GM12873 (cell line): ENCODE measurements at regions not wholly inside any gene's neighbourhood (a gene's known extent, or its start where the extent isn't known, plus 50 kb on each side); places are given as distances from the start of the nearest gene placed in this dataset.

Source experiments
- CTCF ChIP-seq: IDR thresholded peaks from 2 replicates; pipeline ENCODE4 v1.5.1; 2012; ENCODE audit warnings: low read depth, mild to moderate bottlenecking, moderate library complexity, low read length, control low read depth; ENCODE audit not compliant: insufficient read depth; ENCODE audit errors: missing control alignments

- no peak for TF ChIP-seq CTCF
These were observed 1243.1 kb upstream of the ADGRB3 start for GRCh38 chr6:67391955-67392354.

GRCh38 chr6:67369679-67370078, 1265.4 kb upstream of the ADGRB3 start:
- TF ChIP-seq CTCF, result no peak

GRCh38 chr6:67362976-67363375, 1272.1 kb upstream of the ADGRB3 start:
- TF ChIP-seq CTCF, result no peak

GRCh38 chr6:67361264-67361663, 1273.8 kb upstream of the ADGRB3 start:
- TF ChIP-seq CTCF, result no peak

- no peak for TF ChIP-seq CTCF
These were observed 1276.8 kb upstream of the ADGRB3 start for GRCh38 chr6:67358241-67358640.

GRCh38 chr6:67353861-67354260, 1281.2 kb upstream of the ADGRB3 start:
- TF ChIP-seq CTCF, result no peak

GRCh38 chr6:67352717-67353116, 1282.4 kb upstream of the ADGRB3 start:
- no peak for TF ChIP-seq CTCF
